Parathyroid adenoma (tissue), 2 donors: ENCODE measurements at regions not wholly inside any gene's neighbourhood (a gene's known extent, or its start where the extent isn't known, plus 50 kb on each side); places are given as distances from the start of the nearest gene placed in this dataset.

ENCODE experiments used
- H2AFZ ChIP-seq: fragments of 300-600 bp; sonication (generic); one replicate; pipeline ENCODE4 v1.7.0; 2017; ENCODE audit warnings: antibody characterized with exemption, mild to moderate bottlenecking
- H3K27ac ChIP-seq: fragments of 300-600 bp; sonication (generic); one replicate; pipeline ENCODE4 v1.7.0; 2017
- H3K27me3 ChIP-seq: fragments of 300-600 bp; sonication (generic); one replicate; pipeline ENCODE4 v1.7.0; 2017; ENCODE audit warnings: low read length; ENCODE audit not compliant: control insufficient read depth, insufficient read depth
- H3K36me3 ChIP-seq: fragments of 300-600 bp; sonication (generic); one replicate; pipeline ENCODE4 v1.7.0; 2017; ENCODE audit warnings: low read length; ENCODE audit not compliant: control insufficient read depth, insufficient read depth
- H3K4me1 ChIP-seq: fragments of 300-600 bp; sonication (generic); one replicate; pipeline ENCODE4 v1.7.0; 2017; ENCODE audit warnings: control low read depth
- H3K4me2 ChIP-seq: fragments of 300-600 bp; sonication (generic); one replicate; pipeline ENCODE4 v1.7.0; 2017; ENCODE audit warnings: low read length
- H3K4me3 ChIP-seq: fragments of 300-600 bp; sonication (generic); one replicate; pipeline ENCODE4 v1.7.0; 2017; ENCODE audit warnings: low read depth, low read length
- H3K79me2 ChIP-seq: fragments of 300-600 bp; sonication (generic); one replicate; pipeline ENCODE4 v1.7.0; 2017; ENCODE audit warnings: control low read depth
- H3K9ac ChIP-seq: fragments of 300-600 bp; sonication (generic); one replicate; pipeline ENCODE4 v1.7.0; 2017; ENCODE audit warnings: mild to moderate bottlenecking
- H3K9me3 ChIP-seq: fragments of 300-600 bp; sonication (generic); one replicate; pipeline ENCODE4 v1.7.0; 2017; ENCODE audit warnings: low read length; ENCODE audit not compliant: control insufficient read depth
- CTCF ChIP-seq: fragments of 300-600 bp; sonication (generic); IDR thresholded peaks from one replicate; pipeline ENCODE4 v1.7.0; 2017; ENCODE audit warnings: antibody characterized with exemption, mild to moderate bottlenecking
- donor health status: primary hyperparathyroidism.

GRCh38 chr1:187454010-187454409, 625.3 kb downstream of the PLA2G4A start:
- H3K36me3 ChIP-seq: no peaks in the 10 kb centered on the region
- no peaks in the 10 kb centered on the region for H3K27me3 ChIP-seq
- H3K9me3 ChIP-seq: no peaks in the 10 kb centered on the region
- H3K4me3 ChIP-seq: no peak overlapping the region
- no peaks in the 10 kb centered on the region for H3K79me2 ChIP-seq
- H2AFZ ChIP-seq: no peak overlapping the region
- no peaks in the 10 kb centered on the region for H3K4me1 ChIP-seq
- H3K9ac ChIP-seq: no peak overlapping the region
- H3K4me2 ChIP-seq: no peak overlapping the region
- no peak overlapping the region for H3K27ac ChIP-seq
- TF ChIP-seq CTCF: no peak

DNA sequence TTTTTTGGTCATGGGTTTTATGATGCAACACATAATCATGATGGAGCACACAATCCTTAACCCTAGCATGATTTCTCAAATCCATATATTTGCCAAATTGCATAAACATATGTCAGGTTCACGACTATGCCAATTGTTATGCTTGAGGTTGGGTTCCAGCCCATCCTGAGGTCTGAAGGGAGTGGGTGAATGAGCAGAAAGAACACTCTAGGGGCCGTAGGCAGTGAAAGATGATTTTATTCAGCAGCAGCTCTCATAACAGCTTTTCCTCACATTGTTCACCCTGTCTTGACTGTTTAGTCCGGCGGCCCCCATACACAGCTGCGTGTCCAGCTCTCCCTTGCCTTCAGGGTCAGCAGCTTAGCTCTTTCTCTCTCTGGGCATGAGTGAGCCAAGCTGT, 627.7 kb downstream of the PLA2G4A start:
- Histone ChIP-seq H3K9me3 (no peaks in the 10 kb centered on the region), H3K4me3 (no peak overlapping the region), H3K9ac (no peak overlapping the region), H2AFZ (no peak overlapping the region), H3K27ac (no peak overlapping the region), H3K4me2 (no peak overlapping the region), H3K36me3 (no peaks in the 10 kb centered on the region), H3K27me3 (no peaks in the 10 kb centered on the region), H3K4me1 (no peaks in the 10 kb centered on the region), H3K79me2 (no peaks in the 10 kb centered on the region)
- TF ChIP-seq CTCF: no peak

DNA sequence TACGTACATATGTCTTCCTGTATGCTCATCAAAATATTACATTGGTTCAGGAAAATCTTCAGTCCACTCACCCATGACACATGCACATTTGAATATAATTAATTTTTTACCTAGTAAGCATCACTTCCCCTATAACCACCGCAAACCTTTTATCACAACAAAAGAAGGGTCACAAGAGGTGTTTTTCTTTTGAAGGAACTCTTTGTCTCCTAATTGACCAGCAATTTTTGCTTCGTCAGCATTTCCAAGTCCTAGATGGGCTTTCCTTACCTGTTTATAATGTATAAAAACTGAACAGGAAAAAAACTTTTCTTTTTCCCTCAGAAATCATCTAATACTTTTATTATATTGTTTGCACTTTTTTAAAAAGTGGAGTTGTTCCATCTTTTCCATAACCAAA, 631.3 kb downstream of the PLA2G4A start:
- H3K9ac ChIP-seq: no peak overlapping the region
- no peak overlapping the region for H3K4me2 ChIP-seq
- TF ChIP-seq CTCF: no peak
- H3K27ac ChIP-seq: no peak overlapping the region
- H2AFZ ChIP-seq: no peak overlapping the region
- H3K36me3 ChIP-seq: no peaks in the 10 kb centered on the region
- H3K79me2 ChIP-seq: no peaks in the 10 kb centered on the region
- H3K9me3 ChIP-seq: no peaks in the 10 kb centered on the region
- H3K4me1 ChIP-seq: no peaks in the 10 kb centered on the region
- H3K4me3 ChIP-seq: no peak overlapping the region
- no peaks in the 10 kb centered on the region for H3K27me3 ChIP-seq

DNA sequence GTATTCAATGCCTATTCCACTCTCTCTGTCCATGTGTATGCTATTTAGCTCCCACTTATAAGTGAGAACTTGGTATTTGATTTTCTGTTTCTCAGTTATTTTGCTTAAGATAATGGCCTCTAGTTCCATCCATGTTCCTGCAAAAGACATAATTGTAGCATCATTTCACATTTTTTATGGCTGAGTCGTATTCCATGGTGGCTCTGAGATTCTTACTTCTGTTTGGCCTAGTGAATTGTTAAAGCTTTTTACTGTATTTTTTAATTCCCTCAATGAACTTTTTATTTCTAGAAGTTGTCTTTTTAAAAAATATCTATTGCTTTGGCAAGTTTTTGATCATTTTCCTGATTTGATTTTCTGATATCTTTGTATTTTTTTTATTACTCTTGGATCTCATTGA, 635.6 kb downstream of the PLA2G4A start:
- H3K9ac ChIP-seq: no peak overlapping the region
- H2AFZ ChIP-seq: no peak overlapping the region
- TF ChIP-seq CTCF: no peak
- H3K36me3 ChIP-seq: no peaks in the 10 kb centered on the region
- no peaks in the 10 kb centered on the region for H3K9me3 ChIP-seq
- H3K4me1 ChIP-seq: no peaks in the 10 kb centered on the region
- no peak overlapping the region for H3K4me2 ChIP-seq
- H3K4me3 ChIP-seq: no peak overlapping the region
- H3K27me3 ChIP-seq: no peaks in the 10 kb centered on the region
- no peaks in the 10 kb centered on the region for H3K79me2 ChIP-seq
- H3K27ac ChIP-seq: no peak overlapping the region

- no peak overlapping the region for H3K4me3 ChIP-seq
Measured at GRCh38 chr1:187465441-187465840, 636.7 kb downstream of the PLA2G4A start.

More at GRCh38 chr1:187465441-187465840, 636.7 kb downstream of the PLA2G4A start:
- TF ChIP-seq CTCF: no peak
- Histone ChIP-seq H3K36me3 (no peaks in the 10 kb centered on the region), H3K4me2 (no peak overlapping the region), H3K9me3 (no peaks in the 10 kb centered on the region), H2AFZ (no peak overlapping the region), H3K4me1 (no peaks in the 10 kb centered on the region), H3K27me3 (no peaks in the 10 kb centered on the region), H3K27ac (no peak overlapping the region), H3K79me2 (no peaks in the 10 kb centered on the region), H3K9ac (no peak overlapping the region)
